MCF 10A (cell line): ENCODE measurements at regions not wholly inside any gene's neighbourhood (a gene's known extent, or its start where the extent isn't known, plus 50 kb on each side); places are given as distances from the start of the nearest gene placed in this dataset.
A peak's percentile ranks its signal among the peaks of the same experiment; 100 is the strongest.

ENCODE experiments used
- BruUV-seq: library from RNA; stranded (reverse); fragments of 400-500 nt; replicated peaks from 2 replicates; lab custom pipeline; 2021; lab: Mats Ljungman, UMichigan
- CTCF ChIA-PET: fragments of 300-600 bp; sonication (Branson Sonifier 250); formaldehyde crosslinking; extraction: SDS; loops from one replicate; lab custom pipeline; 2021; ENCODE audit warnings: antibody characterized with exemption, inconsistent platforms; lab: Yijun Ruan, JAX
- POLR2A ChIA-PET: fragments of 300-600, 350-650 bp; sonication (Branson Sonifier 250); formaldehyde crosslinking; extraction: SDS; loops from one replicate; lab custom pipeline; 2020; ENCODE audit warnings: antibody characterized with exemption, inconsistent platforms; lab: Yijun Ruan, JAX
- DNase-seq: peaks from one replicate; pipeline ENCODE4 v3.0.0-alpha.2; 2018; ENCODE audit not compliant: unreplicated experiment
- H3K27ac Mint-ChIP-seq: one replicate; pipeline ENCODE4 v1.8.0; 2022; ENCODE audit warnings: mild to moderate bottlenecking, low read depth, mixed read lengths; ENCODE audit not compliant: unreplicated experiment
- H3K27me3 Mint-ChIP-seq: one replicate; pipeline ENCODE4 v1.8.0; 2022; ENCODE audit warnings: mixed read lengths; ENCODE audit not compliant: insufficient read depth, unreplicated experiment
- H3K36me3 Mint-ChIP-seq: one replicate; pipeline ENCODE4 v1.8.0; 2022; ENCODE audit warnings: mild to moderate bottlenecking, moderate library complexity, mixed read lengths; ENCODE audit not compliant: insufficient read depth, unreplicated experiment
- H3K4me1 Mint-ChIP-seq: one replicate; pipeline ENCODE4 v1.8.0; 2022; ENCODE audit warnings: mixed read lengths; ENCODE audit not compliant: insufficient read depth, unreplicated experiment
- H3K4me3 Mint-ChIP-seq: one replicate; pipeline ENCODE4 v1.8.0; 2022; ENCODE audit warnings: mild to moderate bottlenecking, moderate library complexity, mixed read lengths; ENCODE audit not compliant: unreplicated experiment
- H3K9me3 Mint-ChIP-seq: one replicate; pipeline ENCODE4 v1.8.0; 2022; ENCODE audit warnings: mixed read lengths; ENCODE audit not compliant: unreplicated experiment
- intact Hi-C: fragments of 100-400 bp; cut with micrococcal nuclease; formaldehyde crosslinking; loops from 2 replicates; pipeline ENCODE4 v1.14.1; 2022
- TF ChIP-seq, protein P1 (sequence below): fragments of 200-600 bp; IDR thresholded peaks from one replicate; pipeline ENCODE4 v1.8.0; 2022; ENCODE audit warnings: antibody characterized with exemption, mild to moderate bottlenecking; ENCODE audit not compliant: unreplicated experiment

DNA sequence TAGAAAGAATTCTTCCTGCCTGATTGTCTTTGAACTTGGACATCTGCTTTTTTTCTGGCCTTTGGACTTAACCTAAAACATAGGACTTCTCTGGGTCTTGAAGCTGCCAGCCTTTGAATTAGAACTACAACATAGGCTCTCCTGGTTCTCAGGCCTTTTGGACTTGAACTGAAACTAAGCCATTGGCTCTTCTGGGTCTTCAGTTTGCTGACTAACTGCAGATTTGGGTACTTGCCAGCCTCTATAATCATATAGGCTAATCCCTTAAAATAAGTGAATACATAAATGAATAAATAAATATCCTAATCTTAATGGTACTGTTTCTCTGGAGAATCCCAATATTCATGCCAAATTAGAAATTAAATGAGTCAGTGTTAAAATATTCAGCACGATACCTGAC is 473.4 kb upstream of the PAPPA start:
- TF ChIP-seq, protein P1, sequence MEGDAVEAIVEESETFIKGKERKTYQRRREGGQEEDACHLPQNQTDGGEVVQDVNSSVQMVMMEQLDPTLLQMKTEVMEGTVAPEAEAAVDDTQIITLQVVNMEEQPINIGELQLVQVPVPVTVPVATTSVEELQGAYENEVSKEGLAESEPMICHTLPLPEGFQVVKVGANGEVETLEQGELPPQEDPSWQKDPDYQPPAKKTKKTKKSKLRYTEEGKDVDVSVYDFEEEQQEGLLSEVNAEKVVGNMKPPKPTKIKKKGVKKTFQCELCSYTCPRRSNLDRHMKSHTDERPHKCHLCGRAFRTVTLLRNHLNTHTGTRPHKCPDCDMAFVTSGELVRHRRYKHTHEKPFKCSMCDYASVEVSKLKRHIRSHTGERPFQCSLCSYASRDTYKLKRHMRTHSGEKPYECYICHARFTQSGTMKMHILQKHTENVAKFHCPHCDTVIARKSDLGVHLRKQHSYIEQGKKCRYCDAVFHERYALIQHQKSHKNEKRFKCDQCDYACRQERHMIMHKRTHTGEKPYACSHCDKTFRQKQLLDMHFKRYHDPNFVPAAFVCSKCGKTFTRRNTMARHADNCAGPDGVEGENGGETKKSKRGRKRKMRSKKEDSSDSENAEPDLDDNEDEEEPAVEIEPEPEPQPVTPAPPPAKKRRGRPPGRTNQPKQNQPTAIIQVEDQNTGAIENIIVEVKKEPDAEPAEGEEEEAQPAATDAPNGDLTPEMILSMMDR, result no peak
- H3K4me3 Mint-ChIP-seq, result no peak overlapping the region
- POLR2A ChIA-PET, result interaction anchor here (0.7 to 1.4 kb wide), 3 partner anchors 11 to 119 kb away, joined by 3 to 4 read pairs (median 3); no protein-coding TSS in a partner anchor

DNA sequence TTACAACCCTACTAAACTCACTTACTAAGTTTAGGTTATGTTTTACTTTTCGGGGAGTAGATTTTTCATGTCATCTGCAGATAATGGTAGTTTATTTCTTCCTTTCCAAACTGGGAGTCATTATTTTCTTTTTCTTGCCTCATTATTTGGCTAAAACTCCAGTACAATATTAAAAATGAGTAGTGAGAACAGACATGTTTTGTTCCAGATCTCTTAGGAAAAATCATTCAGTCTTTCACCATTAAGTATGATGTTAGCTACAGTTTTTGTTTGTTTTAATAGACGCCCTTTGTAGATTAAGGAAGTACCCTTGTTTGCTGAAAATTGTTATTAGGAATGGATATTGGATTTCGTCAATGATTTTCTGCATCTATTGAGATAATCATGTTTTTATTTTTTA is 472.0 kb upstream of the PAPPA start:
- DNase-seq, result no peak
- H3K27me3 Mint-ChIP-seq, result no peaks in the 10 kb centered on the region
- H3K36me3 Mint-ChIP-seq, result no peaks in the 10 kb centered on the region
- ChIA-PET POLR2A (no interaction called here), CTCF (no interaction called here)
- H3K4me3 Mint-ChIP-seq, result no peak overlapping the region
- TF ChIP-seq, protein P1, result no peak
- peaks cover 11% of the 10 kb centered on the region for H3K9me3 Mint-ChIP-seq
- no TSS peak for BruUV-seq
- intact Hi-C loops, result no loop called here
- H3K27ac Mint-ChIP-seq, result no peak overlapping the region
- H3K4me1 Mint-ChIP-seq, result no peaks in the 10 kb centered on the region

More for the DNA sequence above, 473.4 kb upstream of the PAPPA start:
- intact Hi-C loops, result no loop called here
- Mint-ChIP-seq H3K27me3 (no peaks in the 10 kb centered on the region), H3K36me3 (no peaks in the 10 kb centered on the region), H3K4me1 (no peaks in the 10 kb centered on the region), H3K9me3 (peaks cover 13% of the 10 kb centered on the region), H3K27ac (no peak overlapping the region)
- no TSS peak for BruUV-seq
- DNase-seq, result no peak
- CTCF ChIA-PET, result interaction anchor here (0.7 kb wide), 1 partner anchor 1018 kb away, joined by 3 read pairs; no protein-coding TSS in a partner anchor

DNA sequence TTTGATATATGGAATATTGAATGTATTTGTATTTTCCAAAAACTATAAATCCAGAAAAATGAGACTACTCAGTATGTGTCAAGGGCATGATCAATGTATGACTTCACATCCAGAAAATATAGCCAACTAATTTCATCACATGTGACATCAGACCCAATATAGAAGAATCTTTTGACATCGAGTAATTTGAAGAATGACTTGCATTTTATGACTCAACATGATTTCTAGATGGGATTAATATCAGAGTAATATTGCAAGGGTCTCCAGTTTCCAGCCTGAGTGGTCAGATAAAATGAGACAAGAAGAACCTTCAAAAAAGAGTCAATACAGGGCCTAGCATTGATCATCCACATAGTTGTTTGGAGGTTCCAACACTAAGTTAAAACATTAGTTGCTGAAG is 467.5 kb upstream of the PAPPA start:
- TF ChIP-seq, protein P1, result no peak
- peaks cover 16% of the 10 kb centered on the region for H3K4me1 Mint-ChIP-seq
- no peak overlapping the region for H3K27ac Mint-ChIP-seq
- H3K4me3 Mint-ChIP-seq, result no peak overlapping the region
- intact Hi-C loops, result no loop called here
- BruUV-seq, result no TSS peak
- no peaks in the 10 kb centered on the region for H3K27me3 Mint-ChIP-seq
- ChIA-PET POLR2A (no interaction called here), CTCF (no interaction called here)
- peaks cover 12% of the 10 kb centered on the region for H3K9me3 Mint-ChIP-seq
- DNase-seq, result no peak
- H3K36me3 Mint-ChIP-seq, result no peaks in the 10 kb centered on the region

DNA sequence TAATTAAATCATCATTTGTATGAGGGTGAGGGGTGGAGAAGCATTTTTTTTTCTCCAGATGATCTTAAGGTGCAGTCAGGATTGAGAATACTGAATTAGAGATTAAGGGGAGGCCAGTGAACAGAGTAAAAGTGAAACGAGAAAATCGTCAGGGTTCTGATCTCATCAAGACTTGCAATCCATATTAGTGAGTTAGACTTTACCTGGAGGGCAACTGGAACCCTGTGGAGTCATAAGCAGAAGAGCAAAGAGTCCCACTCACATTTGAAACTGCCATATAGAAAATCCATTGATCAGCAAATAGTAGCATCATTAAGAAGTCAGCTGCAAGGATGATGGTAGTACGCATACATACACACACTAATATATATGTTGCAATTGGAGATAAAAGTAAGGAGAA is 466.2 kb upstream of the PAPPA start:
- Mint-ChIP-seq H3K9me3 (peaks cover 12% of the 10 kb centered on the region), H3K27me3 (no peaks in the 10 kb centered on the region), H3K4me3 (no peak overlapping the region), H3K4me1 (peaks cover 26% of the 10 kb centered on the region), H3K27ac (peak overlapping the region; percentile 24), H3K36me3 (no peaks in the 10 kb centered on the region)
- ChIA-PET CTCF (interaction anchor here (0.6 to 1.5 kb wide), 3 partner anchors 26 to 94 kb away, joined by 3 to 5 read pairs (median 3); no protein-coding TSS in a partner anchor), POLR2A (no interaction called here)
- intact Hi-C loops, result no loop called here
- BruUV-seq, result no TSS peak
- no peak for DNase-seq
- TF ChIP-seq, protein P1, result no peak
